NCI-H128 (cell line): ENCODE measurements at regions not wholly inside any gene's neighbourhood (a gene's known extent, or its start where the extent isn't known, plus 50 kb on each side); places are given as distances from the start of the nearest gene placed in this dataset.
"Not testable (repeated sequence)": the region's sequence is repeated elsewhere in the genome, so short reads cannot be mapped to it uniquely, and the experiment has no call there.

Source experiments
- DNase-seq: peaks from one replicate; lab custom pipeline; 2025; ENCODE audit not compliant: unreplicated experiment; lab: John Stamatoyannopoulos, UW

GRCh38 chr18:10164271-10165071, 250.7 kb downstream of the VAPA start:
- DNase-seq, result no peak

GRCh38 chr18:10166164-10166807, 252.5 kb downstream of the VAPA start:
- DNase-seq, result no peak

- no peak for DNase-seq
These were observed 253.9 kb downstream of the VAPA start for GRCh38 chr18:10167759-10168158.

- DNase-seq, result no peak
These were observed 254.7 kb downstream of the VAPA start for GRCh38 chr18:10168477-10168876.

- DNase-seq, result no peak
These were observed 255.3 kb downstream of the VAPA start for GRCh38 chr18:10169064-10169562.

GRCh38 chr18:10169814-10170213, 256.0 kb downstream of the VAPA start:
- no peak for DNase-seq

GRCh38 chr18:10170375-10170774, 256.6 kb downstream of the VAPA start:
- no peak for DNase-seq

GRCh38 chr18:10175333-10175732, 261.5 kb downstream of the VAPA start:
- not testable (repeated sequence) for DNase-seq

GRCh38 chr18:10179326-10179725, 265.5 kb downstream of the VAPA start:
- not testable (repeated sequence) for DNase-seq

GRCh38 chr18:10182009-10182624, 268.3 kb downstream of the VAPA start:
- no peak for DNase-seq

- no peak for DNase-seq
These were observed 269.7 kb upstream of the APCDD1 start for GRCh38 chr18:10184776-10185175.

- no peak for DNase-seq
These were observed 265.2 kb upstream of the APCDD1 start for GRCh38 chr18:10188971-10189810.

- no peak for DNase-seq
These were observed 263.9 kb upstream of the APCDD1 start for GRCh38 chr18:10190564-10190963.

GRCh38 chr18:10193444-10193843, 261.0 kb upstream of the APCDD1 start:
- DNase-seq, result no peak

- DNase-seq, result no peak
These were observed 259.8 kb upstream of the APCDD1 start for GRCh38 chr18:10194592-10194991.

- no peak for DNase-seq
These were observed 258.9 kb upstream of the APCDD1 start for GRCh38 chr18:10195529-10195928.

GRCh38 chr18:10197097-10197496, 257.3 kb upstream of the APCDD1 start:
- DNase-seq, result no peak

GRCh38 chr18:10201226-10201625, 253.2 kb upstream of the APCDD1 start:
- DNase-seq, result no peak

GRCh38 chr18:10201659-10202058, 252.8 kb upstream of the APCDD1 start:
- no peak for DNase-seq

- no peak for DNase-seq
These were observed 251.6 kb upstream of the APCDD1 start for GRCh38 chr18:10202845-10203321.

GRCh38 chr18:10205151-10205550, 249.3 kb upstream of the APCDD1 start:
- DNase-seq, result no peak
